ENCODE measurements at regions not wholly inside any gene's neighbourhood (a gene's known extent, or its start where the extent isn't known, plus 50 kb on each side); places are given as distances from the start of the nearest gene placed in this dataset.

- Mint-ChIP-seq H3K4me1 (ENCODE audit: low read depth, unreplicated experiment) (no peaks in the 10 kb centered on the region), H3K4me3 (ENCODE audit: unreplicated experiment) (no peak overlapping the region), H3K9me3 (ENCODE audit: unreplicated experiment) (peaks cover 2% of the 10 kb centered on the region), H3K27ac (ENCODE audit: unreplicated experiment) (no peak overlapping the region), H3K36me3 (ENCODE audit: unreplicated experiment) (peaks cover 4% of the 10 kb centered on the region), H3K27me3 (ENCODE audit: unreplicated experiment) (no peaks in the 10 kb centered on the region)
- no peak for TF ChIP-seq CTCF (IDR thresholded peaks at IDR 0.05; ENCODE audit: partially characterized antibody, unreplicated experiment)
- DNase-seq, result no peak
These were observed 209.8 kb upstream of the CBLB start for GRCh38 chr3:106078635-106079034.

GRCh38 chr3:106082616-106083015 is 213.8 kb upstream of the CBLB start:
- no peak for DNase-seq
- H3K27ac Mint-ChIP-seq (ENCODE audit: unreplicated experiment), result no peak overlapping the region
- H3K4me1 Mint-ChIP-seq (ENCODE audit: low read depth, unreplicated experiment), result no peaks in the 10 kb centered on the region
- no peak for TF ChIP-seq CTCF (IDR thresholded peaks at IDR 0.05; ENCODE audit: partially characterized antibody, unreplicated experiment)
- no peaks in the 10 kb centered on the region for H3K36me3 Mint-ChIP-seq (ENCODE audit: unreplicated experiment)
- H3K4me3 Mint-ChIP-seq (ENCODE audit: unreplicated experiment), result no peak overlapping the region
- no peaks in the 10 kb centered on the region for H3K27me3 Mint-ChIP-seq (ENCODE audit: unreplicated experiment)
- no peaks in the 10 kb centered on the region for H3K9me3 Mint-ChIP-seq (ENCODE audit: unreplicated experiment)

- no peaks in the 10 kb centered on the region for H3K27me3 Mint-ChIP-seq (ENCODE audit: unreplicated experiment)
- H3K27ac Mint-ChIP-seq (ENCODE audit: unreplicated experiment), result no peak overlapping the region
- no peak overlapping the region for H3K4me3 Mint-ChIP-seq (ENCODE audit: unreplicated experiment)
- H3K36me3 Mint-ChIP-seq (ENCODE audit: unreplicated experiment), result no peaks in the 10 kb centered on the region
- no peaks in the 10 kb centered on the region for H3K9me3 Mint-ChIP-seq (ENCODE audit: unreplicated experiment)
- no peaks in the 10 kb centered on the region for H3K4me1 Mint-ChIP-seq (ENCODE audit: low read depth, unreplicated experiment)
- no peak for TF ChIP-seq CTCF (IDR thresholded peaks at IDR 0.05; ENCODE audit: partially characterized antibody, unreplicated experiment)
- DNase-seq, result no peak
These were observed 214.4 kb upstream of the CBLB start for GRCh38 chr3:106083207-106083606.

GRCh38 chr3:106083854-106084253 is 215.0 kb upstream of the CBLB start:
- no peaks in the 10 kb centered on the region for H3K36me3 Mint-ChIP-seq (ENCODE audit: unreplicated experiment)
- no peak for TF ChIP-seq CTCF (IDR thresholded peaks at IDR 0.05; ENCODE audit: partially characterized antibody, unreplicated experiment)
- no peaks in the 10 kb centered on the region for H3K4me1 Mint-ChIP-seq (ENCODE audit: low read depth, unreplicated experiment)
- no peak overlapping the region for H3K27ac Mint-ChIP-seq (ENCODE audit: unreplicated experiment)
- H3K4me3 Mint-ChIP-seq (ENCODE audit: unreplicated experiment), result no peak overlapping the region
- no peak for DNase-seq
- H3K27me3 Mint-ChIP-seq (ENCODE audit: unreplicated experiment), result no peaks in the 10 kb centered on the region
- H3K9me3 Mint-ChIP-seq (ENCODE audit: unreplicated experiment), result no peaks in the 10 kb centered on the region

GRCh38 chr3:106086038-106086437 is 217.2 kb upstream of the CBLB start:
- no peaks in the 10 kb centered on the region for H3K9me3 Mint-ChIP-seq (ENCODE audit: unreplicated experiment)
- H3K4me3 Mint-ChIP-seq (ENCODE audit: unreplicated experiment), result no peak overlapping the region
- H3K36me3 Mint-ChIP-seq (ENCODE audit: unreplicated experiment), result no peaks in the 10 kb centered on the region

More at GRCh38 chr3:106086038-106086437, 217.2 kb upstream of the CBLB start:
- no peaks in the 10 kb centered on the region for H3K27me3 Mint-ChIP-seq (ENCODE audit: unreplicated experiment)
- TF ChIP-seq CTCF (IDR thresholded peaks at IDR 0.05; ENCODE audit: partially characterized antibody, unreplicated experiment), result no peak
- DNase-seq, result no peak
- no peak overlapping the region for H3K27ac Mint-ChIP-seq (ENCODE audit: unreplicated experiment)
- no peaks in the 10 kb centered on the region for H3K4me1 Mint-ChIP-seq (ENCODE audit: low read depth, unreplicated experiment)

Measured in glutamatergic neuron (in vitro differentiated cells).